PFSK-1 (cell line): ENCODE measurements at regions not wholly inside any gene's neighbourhood (a gene's known extent, or its start where the extent isn't known, plus 50 kb on each side); places are given as distances from the start of the nearest gene placed in this dataset.

Source experiments
- FOXP2 ChIP-seq: optimal IDR thresholded peaks from 2 replicates; pipeline ENCODE3; 2011; ENCODE audit warnings: borderline replicate concordance, control low read depth, inconsistent platforms; ENCODE audit not compliant: insufficient read depth; ENCODE audit errors: extremely low read length, extremely low read depth
- POLR2AphosphoS5 ChIP-seq: IDR thresholded peaks from 2 replicates; pipeline ENCODE4 v1.6.1; 2012; ENCODE audit warnings: low read depth, mild to moderate bottlenecking, control low read depth, low read length, moderate library complexity
- REST ChIP-seq, 2 experiments: IDR thresholded peaks; 2 replicates each; pipeline versions ENCODE4 v1.6.1 to v1.8.0; 2011 to 2012; ENCODE audit warnings: low read depth in 2 of 2, low read length in 2 of 2, control low read depth in 1 of 2, inconsistent platforms in 1 of 2, mild to moderate bottlenecking in 1 of 2, moderate library complexity in 1 of 2; ENCODE audit not compliant: insufficient read depth in 1 of 2
- SIN3A ChIP-seq: IDR thresholded peaks from 2 replicates; pipeline ENCODE4 v1.6.1; 2012; ENCODE audit warnings: mild to moderate bottlenecking, low read length, moderate library complexity, borderline replicate concordance; ENCODE audit not compliant: insufficient read depth
- TAF1 ChIP-seq: IDR thresholded peaks from 2 replicates; pipeline ENCODE4 v1.6.1; 2012; ENCODE audit warnings: low read length, control low read depth, borderline replicate concordance; ENCODE audit not compliant: insufficient read depth

GRCh38 chr7:156056534-156056933 is 244.3 kb upstream of the SHH start:
- TF ChIP-seq TAF1 (no peak), POLR2AphosphoS5 (no peak), REST (IDR thresholded peaks at IDR 0.05; ENCODE audit: insufficient read depth in 1 of 2, low read depth in 2 of 2, low read length in 2 of 2) (no peak), FOXP2 (no peak), SIN3A (no peak)

- TF ChIP-seq TAF1 = no peak
- no peak for TF ChIP-seq POLR2AphosphoS5
- TF ChIP-seq SIN3A = no peak
- TF ChIP-seq REST (IDR thresholded peaks at IDR 0.05; ENCODE audit: insufficient read depth in 1 of 2, low read depth in 2 of 2, low read length in 2 of 2) = no peak
- no peak for TF ChIP-seq FOXP2
Measured at GRCh38 chr7:156055206-156055822, 243.1 kb upstream of the SHH start.

GRCh38 chr7:156051884-156052283 is 239.6 kb upstream of the SHH start:
- TF ChIP-seq TAF1 = no peak
- no peak for TF ChIP-seq SIN3A
- no peak for TF ChIP-seq FOXP2

- TF ChIP-seq SIN3A = no peak
- TF ChIP-seq POLR2AphosphoS5 = no peak
- TF ChIP-seq TAF1 = no peak
- TF ChIP-seq REST (IDR thresholded peaks at IDR 0.05; ENCODE audit: insufficient read depth in 1 of 2, low read depth in 2 of 2, low read length in 2 of 2) = no peak
- TF ChIP-seq FOXP2 = no peak
Measured at GRCh38 chr7:156050636-156051569, 238.6 kb upstream of the SHH start.

GRCh38 chr7:156049366-156049765 is 237.1 kb upstream of the SHH start:
- no peak for TF ChIP-seq TAF1
- no peak for TF ChIP-seq SIN3A
- no peak for TF ChIP-seq POLR2AphosphoS5
- no peak for TF ChIP-seq FOXP2
- TF ChIP-seq REST (IDR thresholded peaks at IDR 0.05; ENCODE audit: insufficient read depth in 1 of 2, low read depth in 2 of 2, low read length in 2 of 2) = no peak
